Ascending aorta (tissue), 2 donors: ENCODE measurements at regions not wholly inside any gene's neighbourhood (a gene's known extent, or its start where the extent isn't known, plus 50 kb on each side); places are given as distances from the start of the nearest gene placed in this dataset.

Experiments
- DNase-seq, 2 donors: peaks; one replicate each; pipeline ENCODE4 v3.0.0-alpha.2; 2019; ENCODE audit warnings: low spot score in 2 of 2
- H3K27ac ChIP-seq, 2 donors: fragments of 200-600 bp; sonication (generic); one replicate each; pipeline ENCODE4 v1.5.1; 2016 to 2017; ENCODE audit warnings: mild to moderate bottlenecking in 1 of 2
- H3K27me3 ChIP-seq: fragments of 200-600 bp; sonication (generic); one replicate; pipeline ENCODE4 v1.5.1; 2017
- H3K36me3 ChIP-seq, 2 donors: fragments of 200-600 bp; sonication (generic); one replicate each; pipeline ENCODE4 v1.5.1; 2016
- H3K4me1 ChIP-seq, 2 donors: fragments of 200-600 bp; sonication (generic); one replicate each; pipeline ENCODE4 v1.5.1; 2016 to 2017; ENCODE audit warnings: mild to moderate bottlenecking in 1 of 2
- H3K4me3 ChIP-seq, 2 donors: fragments of 200-600 bp; sonication (generic); one replicate each; pipeline ENCODE4 v1.5.1; 2016 to 2017; ENCODE audit warnings: mild to moderate bottlenecking in 1 of 2
- H3K9me3 ChIP-seq, 2 donors: fragments of 200-600 bp; sonication (generic); one replicate each; pipeline ENCODE4 v1.5.1; 2016
- intact Hi-C: fragments of 100-400 bp; cut with DNase I; formaldehyde crosslinking; loops from one replicate; pipeline ENCODE4 v1.15.1; 2023
- TF ChIP-seq, protein P1 (sequence below), 3 experiments: fragments of 200-600 bp in 2 of 3; fragments of 450-650 bp in 1 of 3; sonication (generic) in 2 of 3; IDR thresholded peaks; one replicate each; pipeline ENCODE4 v1.5.1; 2016 to 2019; ENCODE audit warnings: antibody characterized with exemption in 3 of 3, mild to moderate bottlenecking in 1 of 3, moderate library complexity in 1 of 3

- TF ChIP-seq, protein P1, sequence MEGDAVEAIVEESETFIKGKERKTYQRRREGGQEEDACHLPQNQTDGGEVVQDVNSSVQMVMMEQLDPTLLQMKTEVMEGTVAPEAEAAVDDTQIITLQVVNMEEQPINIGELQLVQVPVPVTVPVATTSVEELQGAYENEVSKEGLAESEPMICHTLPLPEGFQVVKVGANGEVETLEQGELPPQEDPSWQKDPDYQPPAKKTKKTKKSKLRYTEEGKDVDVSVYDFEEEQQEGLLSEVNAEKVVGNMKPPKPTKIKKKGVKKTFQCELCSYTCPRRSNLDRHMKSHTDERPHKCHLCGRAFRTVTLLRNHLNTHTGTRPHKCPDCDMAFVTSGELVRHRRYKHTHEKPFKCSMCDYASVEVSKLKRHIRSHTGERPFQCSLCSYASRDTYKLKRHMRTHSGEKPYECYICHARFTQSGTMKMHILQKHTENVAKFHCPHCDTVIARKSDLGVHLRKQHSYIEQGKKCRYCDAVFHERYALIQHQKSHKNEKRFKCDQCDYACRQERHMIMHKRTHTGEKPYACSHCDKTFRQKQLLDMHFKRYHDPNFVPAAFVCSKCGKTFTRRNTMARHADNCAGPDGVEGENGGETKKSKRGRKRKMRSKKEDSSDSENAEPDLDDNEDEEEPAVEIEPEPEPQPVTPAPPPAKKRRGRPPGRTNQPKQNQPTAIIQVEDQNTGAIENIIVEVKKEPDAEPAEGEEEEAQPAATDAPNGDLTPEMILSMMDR (IDR thresholded peaks at IDR 0.05), result no peak
- no peaks in the 10 kb centered on the region for H3K9me3 ChIP-seq
- no peak overlapping the region for H3K4me3 ChIP-seq
- H3K4me1 ChIP-seq, result peaks cover 11 to 33% of the 10 kb centered on the region in 2 donors
- H3K27ac ChIP-seq, result peak overlapping the region; percentile 27 to 65
- peak in 1 of 2 donors; percentile 75 for DNase-seq
- H3K36me3 ChIP-seq, result no peaks in the 10 kb centered on the region
- intact Hi-C loops, result no loop called here
- H3K27me3 ChIP-seq, result no peaks in the 10 kb centered on the region
These were observed 128.5 kb downstream of the QPCT start for GRCh38 chr2:37472959-37473358.

DNA sequence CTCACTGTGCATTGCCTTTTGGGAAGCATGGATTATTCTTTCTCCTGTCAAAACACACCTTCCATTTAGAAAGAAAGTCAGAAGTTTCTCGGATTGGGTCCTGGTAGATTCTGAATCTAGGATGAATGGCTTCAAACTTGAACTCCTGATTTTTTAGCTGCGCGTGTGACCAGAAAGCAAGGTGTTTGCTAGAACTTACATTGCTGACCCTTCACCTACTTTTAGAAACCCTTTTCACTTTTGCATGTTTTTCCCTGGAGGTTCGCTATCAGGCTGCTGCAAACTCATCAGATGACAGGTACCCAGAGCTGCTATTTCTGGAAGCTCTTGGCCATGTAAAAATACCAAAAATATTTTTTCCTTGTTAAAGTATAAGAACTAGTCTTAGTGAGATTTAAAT, 132.0 kb downstream of the QPCT start:
- H3K4me1 ChIP-seq, result peaks cover 11 to 19% of the 10 kb centered on the region in 2 donors
- no peaks in the 10 kb centered on the region for H3K27me3 ChIP-seq
- TF ChIP-seq, protein P1 (IDR thresholded peaks at IDR 0.05), result no peak
- no peak overlapping the region for H3K4me3 ChIP-seq
- H3K9me3 ChIP-seq, result no peaks in the 10 kb centered on the region
- H3K27ac ChIP-seq, result peak overlapping the region; percentile 37 to 45
- no peak for DNase-seq
- no peaks in the 10 kb centered on the region for H3K36me3 ChIP-seq
- intact Hi-C loops, result no loop called here

DNA sequence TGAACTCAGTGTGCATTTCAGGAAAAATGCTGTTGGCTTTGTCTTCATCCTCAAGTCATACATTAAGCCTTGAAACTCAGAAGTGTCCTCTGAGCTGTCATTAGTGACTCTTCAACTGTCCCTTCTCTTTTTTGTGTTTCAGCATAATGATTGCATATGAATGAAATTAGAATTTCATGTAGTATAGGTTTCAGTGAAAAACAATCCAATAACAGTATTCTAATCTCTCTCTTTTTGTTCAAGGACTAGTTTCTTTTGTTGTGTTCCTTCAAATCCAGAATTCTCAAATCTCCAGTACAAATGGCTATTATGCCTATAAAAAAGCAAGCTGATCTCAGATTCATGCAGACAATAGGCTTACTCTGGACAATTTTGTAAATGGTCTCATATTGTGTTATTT, 133.5 kb downstream of the QPCT start:
- no peak overlapping the region for H3K27ac ChIP-seq
- H3K36me3 ChIP-seq, result no peaks in the 10 kb centered on the region
- TF ChIP-seq, protein P1 (IDR thresholded peaks at IDR 0.05), result no peak
- peaks cover 0 to 8% of the 10 kb centered on the region in 2 donors for H3K4me1 ChIP-seq
- no peak overlapping the region for H3K4me3 ChIP-seq
- DNase-seq, result no peak
- no peaks in the 10 kb centered on the region for H3K27me3 ChIP-seq
- no peaks in the 10 kb centered on the region for H3K9me3 ChIP-seq
- intact Hi-C loops, result no loop called here

DNA sequence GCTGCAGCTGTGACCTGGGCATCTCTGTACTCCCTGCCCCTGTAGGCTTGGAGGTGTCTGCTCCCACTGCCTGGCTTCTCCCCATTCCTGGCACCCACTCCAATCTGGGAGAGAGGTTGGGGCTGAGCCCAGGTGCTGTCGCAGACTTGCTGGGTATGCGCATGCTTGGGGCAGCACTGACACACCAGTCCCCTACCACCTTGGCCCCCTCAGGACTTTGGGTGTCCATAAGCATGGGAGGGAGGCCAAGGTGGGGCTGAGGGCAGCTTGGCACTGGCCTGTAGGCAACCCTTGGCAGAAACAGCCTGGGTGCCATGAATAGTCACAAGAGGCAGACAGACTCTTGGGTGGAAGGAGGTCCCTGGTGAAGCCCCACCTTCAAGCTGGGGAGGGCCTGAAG, 136.8 kb downstream of the QPCT start:
- TF ChIP-seq, protein P1 (IDR thresholded peaks at IDR 0.05), result no peak
- H3K27me3 ChIP-seq, result no peaks in the 10 kb centered on the region
- H3K36me3 ChIP-seq, result no peaks in the 10 kb centered on the region
- no peak overlapping the region for H3K27ac ChIP-seq
- H3K4me3 ChIP-seq, result no peak overlapping the region
- intact Hi-C loops, result no loop called here
- H3K4me1 ChIP-seq, result peaks cover 0 to 4% of the 10 kb centered on the region in 2 donors
- H3K9me3 ChIP-seq, result no peaks in the 10 kb centered on the region
- DNase-seq, result no peak

DNA sequence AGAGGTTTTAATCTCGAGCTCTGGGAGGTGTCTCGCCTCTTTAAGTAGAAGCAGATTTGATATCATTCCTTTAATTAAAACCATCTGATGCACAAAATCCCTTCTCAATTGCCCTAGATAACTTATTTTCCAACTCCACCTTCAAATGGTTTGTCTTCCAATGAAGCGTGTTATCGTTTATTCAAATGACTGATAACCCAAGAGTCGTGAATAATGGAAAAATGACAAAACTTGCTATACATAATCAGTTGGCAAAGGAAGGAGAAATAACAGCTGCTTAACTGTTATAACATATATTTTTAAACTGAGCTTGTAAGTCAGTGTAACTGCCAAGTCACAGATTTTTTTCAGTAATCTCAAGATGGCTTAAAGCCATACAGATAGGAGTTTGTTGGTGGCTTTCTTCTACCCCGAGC, 144.6 kb downstream of the QPCT start:
- Histone ChIP-seq H3K9me3 (no peaks in the 10 kb centered on the region), H3K27ac (no peak overlapping the region), H3K4me3 (no peak overlapping the region), H3K36me3 (no peaks in the 10 kb centered on the region), H3K27me3 (no peaks in the 10 kb centered on the region), H3K4me1 (no peaks in the 10 kb centered on the region)
- TF ChIP-seq, protein P1 (IDR thresholded peaks at IDR 0.05), result no peak
- intact Hi-C loops, result no loop called here
- no peak for DNase-seq

DNA sequence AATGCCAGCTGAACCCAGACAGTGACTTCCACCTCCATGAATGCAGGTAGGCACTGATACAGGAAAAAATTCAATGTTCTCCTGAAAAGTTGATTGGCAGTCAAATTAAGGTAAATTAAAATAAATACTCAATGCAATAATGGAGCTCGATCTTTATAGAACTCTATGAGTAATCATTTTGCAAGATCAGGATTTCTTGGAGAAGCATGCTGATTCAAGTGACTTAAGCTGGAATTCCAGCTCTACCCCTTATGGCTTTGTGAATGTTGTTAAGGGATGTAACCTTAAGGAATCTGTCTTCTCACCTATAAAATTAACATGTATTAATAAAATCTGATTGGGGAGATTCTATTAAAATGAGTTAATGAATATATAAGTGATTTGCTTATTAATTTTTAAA, 145.1 kb downstream of the QPCT start:
- DNase-seq, result no peak

More for the DNA sequence above, 145.1 kb downstream of the QPCT start:
- Histone ChIP-seq H3K9me3 (no peaks in the 10 kb centered on the region), H3K27me3 (no peaks in the 10 kb centered on the region), H3K4me3 (no peak overlapping the region), H3K27ac (no peak overlapping the region), H3K36me3 (no peaks in the 10 kb centered on the region), H3K4me1 (no peaks in the 10 kb centered on the region)
- TF ChIP-seq, protein P1 (IDR thresholded peaks at IDR 0.05), result no peak
- intact Hi-C loops, result no loop called here
